ENCODE measurements at regions not wholly inside any gene's neighbourhood (a gene's known extent, or its start where the extent isn't known, plus 50 kb on each side); places are given as distances from the start of the nearest gene placed in this dataset.

DNA sequence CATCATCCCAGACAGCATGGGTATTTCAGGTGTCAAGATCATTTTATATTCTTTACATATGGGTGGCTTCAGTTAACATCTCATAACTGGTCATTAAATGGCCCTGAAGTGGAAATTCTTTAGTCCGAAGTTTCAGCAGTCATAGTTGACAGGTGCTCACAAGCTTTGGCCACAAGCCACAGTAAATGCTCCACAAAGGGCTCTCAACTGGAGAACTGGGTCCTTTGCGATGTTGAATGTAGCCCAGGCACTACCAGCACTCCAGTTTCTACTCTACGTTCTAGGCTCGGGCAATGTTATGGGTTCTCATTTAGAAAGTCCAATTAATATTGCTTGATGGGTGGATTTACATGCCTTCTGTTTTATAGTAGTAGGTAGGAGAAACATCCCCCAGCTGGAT is 206.3 kb downstream of the CWF19L2 start:
- no peaks in the 10 kb centered on the region for H3K9me3 ChIP-seq (ENCODE audit: control insufficient read depth in 2 of 3, low read length in 3 of 3)
- no peaks in the 10 kb centered on the region for H3K4me1 ChIP-seq (ENCODE audit: control insufficient read depth in 2 of 2, insufficient read depth in 2 of 2, low read length in 2 of 2)
- CTCF ChIA-PET, result no interaction called here
- POLR2A ChIA-PET, result no interaction called here
- H3K27ac Mint-ChIP-seq, result no peak overlapping the region
- DNase-seq, result no peak
- no peak overlapping the region for H3K4me3 ChIP-seq (ENCODE audit: low read length)
- peaks cover 0 to 4% (median 0%) of the 10 kb centered on the region in 11 donors for H3K9me3 Mint-ChIP-seq
- no peaks in the 10 kb centered on the region for H3K4me1 Mint-ChIP-seq
- peaks cover 0 to 12% (median 9%) of the 10 kb centered on the region in 5 donors for H3K27me3 Mint-ChIP-seq
- intact Hi-C loops (cut with micrococcal nuclease), result no loop called here
- H3K27me3 ChIP-seq (ENCODE audit: control insufficient read depth in 2 of 2, insufficient read depth in 2 of 2, low read length in 2 of 2), result no peaks in the 10 kb centered on the region
- no peak overlapping the region for H3K4me3 Mint-ChIP-seq
- H3K27ac ChIP-seq (ENCODE audit: low read depth, low read length), result no peak overlapping the region
- ATAC-seq, result no peak
- no peaks in the 10 kb centered on the region for H3K36me3 Mint-ChIP-seq
- H3K36me3 ChIP-seq (ENCODE audit: control insufficient read depth in 2 of 3, insufficient read depth in 3 of 3, low read length in 3 of 3), result no peaks in the 10 kb centered on the region

DNA sequence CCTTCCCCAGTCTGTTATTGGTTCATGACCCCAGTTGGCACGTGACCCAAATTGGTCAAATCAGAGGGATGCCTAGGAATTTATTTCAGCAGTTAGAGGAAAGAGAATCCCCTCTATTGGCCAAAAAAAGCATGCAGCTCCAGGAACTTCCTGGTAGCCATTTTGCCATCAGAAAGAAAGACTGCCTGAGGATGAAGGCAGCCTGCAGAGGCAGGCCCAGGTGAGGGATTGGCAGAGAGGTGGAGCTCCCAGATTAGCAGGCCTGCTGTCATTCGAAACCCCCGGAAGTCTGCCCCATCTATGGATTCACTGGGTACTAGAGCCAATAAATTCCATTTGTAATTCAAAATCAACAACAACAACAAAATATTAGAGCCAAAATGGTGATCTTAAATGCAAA is 207.6 kb downstream of the CWF19L2 start:
- no peaks in the 10 kb centered on the region for H3K27me3 ChIP-seq (ENCODE audit: control insufficient read depth in 2 of 2, insufficient read depth in 2 of 2, low read length in 2 of 2)
- Mint-ChIP-seq H3K9me3 (peaks cover 0 to 4% (median 0%) of the 10 kb centered on the region in 11 donors), H3K27me3 (peaks cover 0 to 9% (median 5%) of the 10 kb centered on the region in 5 donors), H3K36me3 (no peaks in the 10 kb centered on the region), H3K4me1 (no peaks in the 10 kb centered on the region), H3K27ac (no peak overlapping the region), H3K4me3 (no peak overlapping the region)
- no peak for DNase-seq
- ChIA-PET CTCF (no interaction called here), POLR2A (no interaction called here)
- no peak overlapping the region for H3K4me3 ChIP-seq (ENCODE audit: low read length)
- ATAC-seq, result no peak
- intact Hi-C loops (cut with micrococcal nuclease), result no loop called here
- H3K9me3 ChIP-seq (ENCODE audit: control insufficient read depth in 2 of 3, low read length in 3 of 3), result no peaks in the 10 kb centered on the region
- H3K4me1 ChIP-seq (ENCODE audit: control insufficient read depth in 2 of 2, insufficient read depth in 2 of 2, low read length in 2 of 2), result no peaks in the 10 kb centered on the region
- H3K27ac ChIP-seq (ENCODE audit: low read depth, low read length), result no peak overlapping the region
- no peaks in the 10 kb centered on the region for H3K36me3 ChIP-seq (ENCODE audit: control insufficient read depth in 2 of 3, insufficient read depth in 3 of 3, low read length in 3 of 3)

DNA sequence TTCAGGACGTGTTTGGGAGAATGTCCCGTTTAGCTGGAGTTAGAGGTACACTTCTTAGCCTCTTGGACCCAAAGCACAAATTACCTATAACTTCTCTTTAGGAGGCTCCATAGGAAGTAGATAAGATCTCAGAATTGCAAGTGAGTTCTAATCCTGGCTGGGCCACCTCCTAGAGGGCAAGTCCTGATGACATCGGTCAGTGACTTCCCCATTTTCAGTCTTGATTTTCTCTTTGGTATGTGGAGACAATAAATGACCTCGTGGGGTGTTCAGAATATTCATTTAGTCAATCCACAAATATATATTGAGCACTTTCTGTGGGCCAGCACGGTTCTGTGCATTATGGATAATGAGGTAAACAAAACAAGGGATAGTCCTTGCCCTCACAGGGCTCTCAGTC is 208.6 kb downstream of the CWF19L2 start:
- no peak overlapping the region for H3K27ac ChIP-seq (ENCODE audit: low read depth, low read length)
- Mint-ChIP-seq H3K4me3 (no peak overlapping the region), H3K27ac (no peak overlapping the region), H3K4me1 (no peaks in the 10 kb centered on the region), H3K9me3 (no peaks in the 10 kb centered on the region), H3K36me3 (no peaks in the 10 kb centered on the region), H3K27me3 (peaks cover 0 to 5% (median 0%) of the 10 kb centered on the region in 5 donors)
- POLR2A ChIA-PET, result no interaction called here
- H3K9me3 ChIP-seq (ENCODE audit: control insufficient read depth in 2 of 3, low read length in 3 of 3), result no peaks in the 10 kb centered on the region
- CTCF ChIA-PET, result no interaction called here
- intact Hi-C loops (cut with micrococcal nuclease), result no loop called here
- DNase-seq (no peak), ATAC-seq (no peak)
- H3K4me3 ChIP-seq (ENCODE audit: low read length), result no peak overlapping the region
- H3K27me3 ChIP-seq (ENCODE audit: control insufficient read depth in 2 of 2, insufficient read depth in 2 of 2, low read length in 2 of 2), result no peaks in the 10 kb centered on the region
- no peaks in the 10 kb centered on the region for H3K4me1 ChIP-seq (ENCODE audit: control insufficient read depth in 2 of 2, insufficient read depth in 2 of 2, low read length in 2 of 2)
- no peaks in the 10 kb centered on the region for H3K36me3 ChIP-seq (ENCODE audit: control insufficient read depth in 2 of 3, insufficient read depth in 3 of 3, low read length in 3 of 3)

DNA sequence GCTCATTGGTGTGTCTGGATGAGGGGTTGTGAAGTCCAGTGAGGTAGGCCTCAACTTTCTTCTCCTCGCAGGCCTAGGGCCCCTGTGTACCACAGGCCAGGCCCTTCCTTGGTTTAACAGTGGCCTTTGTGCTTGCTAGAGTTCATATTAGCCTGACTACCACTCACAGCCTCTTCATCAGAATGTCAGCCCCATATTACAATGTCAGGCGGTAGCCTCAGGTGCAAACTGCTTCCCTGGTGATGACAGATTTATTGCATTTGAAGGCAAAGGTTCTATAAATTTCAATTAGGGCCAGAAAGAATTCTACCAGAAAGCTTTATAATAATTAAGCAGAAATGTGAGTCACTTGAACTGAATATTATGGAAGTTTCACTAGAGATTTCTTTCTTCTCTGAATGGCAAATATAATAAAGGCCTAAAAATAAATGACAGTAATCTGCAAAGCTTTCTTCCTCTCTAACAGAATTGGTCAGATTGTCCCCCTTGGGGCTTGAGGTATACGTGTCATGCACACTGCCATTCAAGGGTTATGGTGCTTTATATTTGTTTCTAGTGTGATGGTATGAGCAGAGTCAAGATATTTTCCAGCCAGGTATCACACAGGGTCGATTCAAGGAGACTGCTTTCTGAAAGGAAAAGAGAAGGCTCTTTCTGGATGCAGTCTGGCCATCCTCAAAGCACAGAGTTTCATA is 210.3 kb downstream of the CWF19L2 start:
- H3K36me3 ChIP-seq (ENCODE audit: control insufficient read depth in 2 of 3, insufficient read depth in 3 of 3, low read length in 3 of 3), result no peaks in the 10 kb centered on the region
- no peaks in the 10 kb centered on the region for H3K4me1 ChIP-seq (ENCODE audit: control insufficient read depth in 2 of 2, insufficient read depth in 2 of 2, low read length in 2 of 2)
- ATAC-seq, result no peak
- intact Hi-C loops (cut with micrococcal nuclease), result no loop called here
- Mint-ChIP-seq H3K4me3 (no peak overlapping the region), H3K4me1 (no peaks in the 10 kb centered on the region), H3K9me3 (no peaks in the 10 kb centered on the region), H3K27ac (no peak overlapping the region), H3K27me3 (peaks cover 0 to 5% (median 0%) of the 10 kb centered on the region in 5 donors), H3K36me3 (no peaks in the 10 kb centered on the region)
- ChIA-PET POLR2A (no interaction called here), CTCF (interaction anchor here (0.6 kb wide), 1 partner anchor 310 kb away, joined by 4 read pairs; no protein-coding TSS in a partner anchor)
- no peak overlapping the region for H3K27ac ChIP-seq (ENCODE audit: low read depth, low read length)
- H3K27me3 ChIP-seq (ENCODE audit: control insufficient read depth in 2 of 2, insufficient read depth in 2 of 2, low read length in 2 of 2), result no peaks in the 10 kb centered on the region
- no peaks in the 10 kb centered on the region for H3K9me3 ChIP-seq (ENCODE audit: control insufficient read depth in 2 of 3, low read length in 3 of 3)
- no peak for DNase-seq
- no peak overlapping the region for H3K4me3 ChIP-seq (ENCODE audit: low read length)

DNA sequence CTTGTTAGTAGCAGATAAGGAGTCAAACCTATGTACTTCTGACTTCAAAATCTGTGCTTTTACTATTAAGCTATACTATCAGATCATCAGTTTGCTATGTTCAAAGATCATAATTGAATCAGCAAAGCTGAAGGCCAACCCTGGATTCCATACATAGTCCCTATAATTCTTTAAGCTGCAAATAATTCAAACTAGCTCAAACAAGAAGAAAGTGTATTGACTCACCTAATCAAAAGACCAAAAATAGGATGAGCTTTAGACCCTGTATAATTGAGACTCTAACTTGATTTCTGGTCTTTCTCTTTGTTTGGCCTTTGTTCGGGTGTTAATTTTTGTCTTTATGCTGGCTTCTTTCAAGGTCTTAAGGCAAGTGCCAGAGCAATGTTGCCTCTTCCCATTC is 213.7 kb downstream of the CWF19L2 start:
- ATAC-seq, result no peak
- peaks cover 0 to 6% (median 0%) of the 10 kb centered on the region in 11 donors for H3K9me3 Mint-ChIP-seq
- H3K27ac ChIP-seq (ENCODE audit: low read depth, low read length), result no peak overlapping the region
- H3K9me3 ChIP-seq (ENCODE audit: control insufficient read depth in 2 of 3, low read length in 3 of 3), result no peaks in the 10 kb centered on the region
- no peak overlapping the region for H3K4me3 Mint-ChIP-seq
- POLR2A ChIA-PET, result no interaction called here
- H3K27me3 Mint-ChIP-seq, result peaks cover 0 to 11% (median 0%) of the 10 kb centered on the region in 5 donors
- intact Hi-C loops (cut with micrococcal nuclease), result no loop called here
- no peaks in the 10 kb centered on the region for H3K27me3 ChIP-seq (ENCODE audit: control insufficient read depth in 2 of 2, insufficient read depth in 2 of 2, low read length in 2 of 2)
- no peaks in the 10 kb centered on the region for H3K36me3 ChIP-seq (ENCODE audit: control insufficient read depth in 2 of 3, insufficient read depth in 3 of 3, low read length in 3 of 3)
- H3K4me1 ChIP-seq (ENCODE audit: control insufficient read depth in 2 of 2, insufficient read depth in 2 of 2, low read length in 2 of 2), result no peaks in the 10 kb centered on the region
- no peak overlapping the region for H3K4me3 ChIP-seq (ENCODE audit: low read length)
- CTCF ChIA-PET, result no interaction called here
- H3K4me1 Mint-ChIP-seq, result no peaks in the 10 kb centered on the region
- H3K27ac Mint-ChIP-seq, result no peak overlapping the region
- no peak for DNase-seq
- peaks cover 0 to 5% (median 0%) of the 10 kb centered on the region in 5 donors for H3K36me3 Mint-ChIP-seq

DNA sequence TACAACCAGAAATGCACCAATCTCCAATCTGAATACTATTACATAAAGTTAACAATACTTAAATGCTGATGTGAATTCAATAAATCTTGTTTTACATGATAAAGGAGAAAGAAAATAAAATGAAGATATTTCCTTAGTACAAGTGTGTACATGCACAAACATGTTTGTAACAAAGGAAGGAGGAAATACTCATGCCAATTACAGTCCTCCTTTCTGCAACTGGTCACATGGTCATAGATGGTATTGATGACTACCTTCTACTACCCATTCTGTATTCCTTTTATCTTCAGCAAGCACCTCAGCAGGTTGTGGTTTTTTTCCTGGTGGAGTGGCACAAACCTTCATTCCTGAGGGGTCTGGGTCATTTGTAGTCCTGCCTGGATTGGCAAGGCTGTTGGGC is 214.2 kb upstream of the GUCY1A2 start:
- no peaks in the 10 kb centered on the region for H3K4me1 Mint-ChIP-seq
- H3K9me3 Mint-ChIP-seq, result peaks cover 5 to 21% (median 10%) of the 10 kb centered on the region in 11 donors
- Histone ChIP-seq H3K9me3 (ENCODE audit: control insufficient read depth in 2 of 3, low read length in 3 of 3) (no peaks in the 10 kb centered on the region), H3K4me1 (ENCODE audit: control insufficient read depth in 2 of 2, insufficient read depth in 2 of 2, low read length in 2 of 2) (no peaks in the 10 kb centered on the region), H3K27me3 (ENCODE audit: control insufficient read depth in 2 of 2, insufficient read depth in 2 of 2, low read length in 2 of 2) (no peaks in the 10 kb centered on the region), H3K27ac (ENCODE audit: low read depth, low read length) (no peak overlapping the region), H3K4me3 (ENCODE audit: low read length) (no peak overlapping the region), H3K36me3 (ENCODE audit: control insufficient read depth in 2 of 3, insufficient read depth in 3 of 3, low read length in 3 of 3) (no peaks in the 10 kb centered on the region)
- H3K27ac Mint-ChIP-seq, result no peak overlapping the region
- ChIA-PET CTCF (no interaction called here), POLR2A (no interaction called here)
- H3K4me3 Mint-ChIP-seq, result no peak overlapping the region
- intact Hi-C loops (cut with micrococcal nuclease), result no loop called here
- no peak for DNase-seq
- ATAC-seq, result no peak
- peaks cover 0 to 6% (median 5%) of the 10 kb centered on the region in 5 donors for H3K36me3 Mint-ChIP-seq
- peaks cover 0 to 3% (median 0%) of the 10 kb centered on the region in 5 donors for H3K27me3 Mint-ChIP-seq

DNA sequence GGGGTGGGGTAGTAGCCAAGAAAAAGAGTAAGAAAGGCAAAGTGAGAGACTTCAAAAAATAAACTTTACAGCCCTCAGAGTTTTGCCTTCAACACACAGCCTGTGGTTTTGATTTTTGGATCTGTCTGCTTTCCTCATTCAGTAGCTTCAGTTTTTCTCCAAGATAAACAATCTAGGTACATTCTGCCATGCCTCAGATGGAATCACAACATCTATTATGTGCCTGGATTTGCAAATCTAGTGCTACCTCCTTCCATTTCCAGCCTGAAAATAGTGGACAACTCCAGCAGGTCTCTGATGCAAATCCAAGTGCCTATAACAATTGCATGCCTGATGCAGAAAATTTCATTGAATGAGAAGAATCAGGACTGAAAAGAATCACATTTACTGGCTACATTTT is 206.6 kb upstream of the GUCY1A2 start:
- ChIA-PET POLR2A (no interaction called here), CTCF (no interaction called here)
- H3K27me3 ChIP-seq (ENCODE audit: control insufficient read depth in 2 of 2, insufficient read depth in 2 of 2, low read length in 2 of 2), result no peaks in the 10 kb centered on the region
- H3K4me3 ChIP-seq (ENCODE audit: low read length), result no peak overlapping the region
- no peak overlapping the region for H3K27ac ChIP-seq (ENCODE audit: low read depth, low read length)
- ATAC-seq (no peak), DNase-seq (no peak)
- H3K4me3 Mint-ChIP-seq, result no peak overlapping the region
- H3K4me1 Mint-ChIP-seq, result no peaks in the 10 kb centered on the region
- H3K9me3 ChIP-seq (ENCODE audit: control insufficient read depth in 2 of 3, low read length in 3 of 3), result no peaks in the 10 kb centered on the region
- H3K36me3 Mint-ChIP-seq, result peaks cover 0 to 12% (median 0%) of the 10 kb centered on the region in 5 donors
- peaks cover 0 to 3% (median 0%) of the 10 kb centered on the region in 5 donors for H3K27me3 Mint-ChIP-seq
- peaks cover 0 to 11% (median 6%) of the 10 kb centered on the region in 11 donors for H3K9me3 Mint-ChIP-seq
- no peaks in the 10 kb centered on the region for H3K4me1 ChIP-seq (ENCODE audit: control insufficient read depth in 2 of 2, insufficient read depth in 2 of 2, low read length in 2 of 2)
- intact Hi-C loops (cut with micrococcal nuclease), result no loop called here
- H3K27ac Mint-ChIP-seq, result no peak overlapping the region
- no peaks in the 10 kb centered on the region for H3K36me3 ChIP-seq (ENCODE audit: control insufficient read depth in 2 of 3, insufficient read depth in 3 of 3, low read length in 3 of 3)

All from naive thymus-derived CD4-positive, alpha-beta T cell (primary cell).